Sigmoid colon (tissue), 4 donors: ENCODE measurements at regions not wholly inside any gene's neighbourhood (a gene's known extent, or its start where the extent isn't known, plus 50 kb on each side); places are given as distances from the start of the nearest gene placed in this dataset.

Experiments
- CTCF ChIP-seq, 4 experiments: fragments of 450-650 bp in 3 of 4; fragments of 200-600 bp in 1 of 4; IDR thresholded peaks; one replicate each; pipeline ENCODE4 v1.5.1; 2016 to 2019; ENCODE audit warnings: antibody characterized with exemption in 4 of 4, mild to moderate bottlenecking in 3 of 4, moderate library complexity in 2 of 4
- EP300 ChIP-seq, 4 donors: sonication (generic); formaldehyde crosslinking; IDR thresholded peaks; one replicate each; pipeline ENCODE4 v1.6.1; 2017; ENCODE audit warnings: antibody characterized with exemption in 4 of 4

GRCh38 chr6:138657065-138657425 lies 116.5 kb upstream of the CCDC28A start:
- no peak for TF ChIP-seq EP300 (IDR thresholded peaks at IDR 0.05)
- TF ChIP-seq CTCF (IDR thresholded peaks at IDR 0.05): no peak
